Caco-2 (cell line): ENCODE measurements at regions not wholly inside any gene's neighbourhood (a gene's known extent, or its start where the extent isn't known, plus 50 kb on each side); places are given as distances from the start of the nearest gene placed in this dataset.

ENCODE experiments used
- BruUV-seq: library from RNA; stranded (reverse); fragments of 400-500 nt; replicated peaks from 2 replicates; lab custom pipeline; 2021; lab: Mats Ljungman, UMichigan
- CTCF ChIA-PET: fragments of 300-600 bp; sonication (Branson Sonifier 250); formaldehyde crosslinking; loops from one replicate; lab custom pipeline; 2022; ENCODE audit warnings: antibody characterized with exemption; lab: Charles Lee
- POLR2A ChIA-PET: fragments of 300-600 bp; sonication (Branson Sonifier 250); formaldehyde crosslinking; loops from one replicate; lab custom pipeline; 2022; ENCODE audit warnings: antibody characterized with exemption; lab: Charles Lee
- DNase-seq, 2 experiments: peaks; one replicate each; pipeline versions ENCODE4 v3.0.0 to v3.0.0-alpha.2; 2020 to 2022
- H3K27me3 ChIP-seq: replicated peaks from 2 replicates; pipeline ENCODE4 v1.6.0; 2011; ENCODE audit warnings: low read length; ENCODE audit not compliant: control insufficient read depth, insufficient read depth
- H3K36me3 ChIP-seq: 2 replicates; pipeline ENCODE4 v1.5.1; 2011; ENCODE audit warnings: low read length; ENCODE audit not compliant: control insufficient read depth, insufficient read depth
- H3K4me1 ChIP-seq: fragments of 250-450 bp; sonication (Bioruptor Pico); 2 replicates; pipeline ENCODE4 v1.5.1; 2020; ENCODE audit warnings: mild to moderate bottlenecking
- H3K4me3 ChIP-seq: 2 replicates; pipeline ENCODE4 v1.5.1; 2011; ENCODE audit warnings: low read depth, mild to moderate bottlenecking, control low read depth, low read length
- H3K9me3 ChIP-seq: fragments of 250-450 bp; sonication (Bioruptor Pico); 2 replicates; pipeline ENCODE4 v1.5.1; 2020; ENCODE audit warnings: mild to moderate bottlenecking, moderate library complexity
- H3K27ac Mint-ChIP-seq: one replicate; pipeline ENCODE4 v1.8.0; 2022; ENCODE audit warnings: mixed read lengths; ENCODE audit not compliant: unreplicated experiment
- H3K27me3 Mint-ChIP-seq: one replicate; pipeline ENCODE4 v1.8.0; 2022; ENCODE audit warnings: mixed read lengths; ENCODE audit not compliant: insufficient read depth, unreplicated experiment
- H3K36me3 Mint-ChIP-seq: one replicate; pipeline ENCODE4 v1.8.0; 2022; ENCODE audit warnings: mild to moderate bottlenecking, mixed read lengths; ENCODE audit not compliant: insufficient read depth, unreplicated experiment
- H3K4me1 Mint-ChIP-seq: one replicate; pipeline ENCODE4 v1.8.0; 2022; ENCODE audit warnings: low read depth, mixed read lengths; ENCODE audit not compliant: unreplicated experiment
- H3K4me3 Mint-ChIP-seq: one replicate; pipeline ENCODE4 v1.8.0; 2022; ENCODE audit warnings: mild to moderate bottlenecking, moderate library complexity, mixed read lengths; ENCODE audit not compliant: unreplicated experiment
- H3K9me3 Mint-ChIP-seq: one replicate; pipeline ENCODE4 v1.8.0; 2022; ENCODE audit warnings: mixed read lengths; ENCODE audit not compliant: unreplicated experiment
- CTCF ChIP-seq, 2 experiments: fragments of 200-600 bp in 1 of 2; IDR thresholded peaks; 1 replicate in 1 of 2; 2 replicates in 1 of 2; pipeline versions ENCODE4 v1.5.1 to v1.8.0; 2011 to 2022; ENCODE audit warnings: antibody characterized with exemption in 1 of 2, control low read depth in 1 of 2, inconsistent platforms in 1 of 2, low read depth in 1 of 2, low read length in 1 of 2, mild to moderate bottlenecking in 1 of 2, moderate library complexity in 1 of 2; ENCODE audit not compliant: insufficient read depth in 1 of 2, severe bottlenecking in 1 of 2, unreplicated experiment in 1 of 2
- intact Hi-C: fragments of 100-400 bp; cut with micrococcal nuclease; formaldehyde crosslinking; loops from one replicate; pipeline ENCODE4 v1.10.0; 2022; ENCODE audit not compliant: unreplicated experiment

DNA sequence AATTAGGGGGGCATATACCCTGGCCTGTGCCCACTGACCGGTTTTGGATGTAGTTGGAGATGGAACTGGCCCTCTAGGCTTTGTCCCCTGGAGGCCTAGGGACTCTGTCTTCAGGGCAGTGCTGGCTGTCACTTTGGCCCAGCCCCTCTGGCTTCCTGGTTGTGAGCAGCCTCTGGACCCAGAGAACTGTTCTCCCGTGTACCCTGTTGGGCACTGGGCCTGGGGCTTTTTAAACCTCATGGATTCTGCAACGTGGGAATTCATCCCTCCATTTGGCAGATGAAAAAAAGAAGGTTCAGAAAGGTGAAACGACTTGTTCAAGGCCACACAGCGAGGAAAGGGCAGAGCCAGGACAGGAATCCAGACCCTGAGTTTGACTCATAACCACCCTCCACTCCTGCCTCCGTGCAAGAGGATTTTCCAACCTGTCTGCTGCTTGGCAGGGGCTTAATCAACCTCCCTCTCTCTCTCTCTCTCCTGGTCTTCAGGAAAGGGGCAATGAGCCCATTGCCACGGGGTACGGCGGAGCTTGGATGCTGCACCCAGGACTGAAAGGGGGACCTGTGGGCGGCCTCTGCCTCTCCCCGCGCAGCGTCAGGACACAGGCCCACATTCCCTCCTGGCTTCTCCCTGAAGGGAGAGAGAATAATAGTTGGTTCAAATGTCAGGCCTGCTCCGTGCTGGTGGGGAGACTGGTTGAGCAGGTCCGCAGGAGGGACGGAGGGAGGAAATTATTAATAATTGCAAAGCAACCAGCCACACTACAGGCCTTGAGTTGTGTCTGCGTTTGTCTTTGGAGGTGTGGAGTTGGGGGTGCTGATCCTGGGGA lies 56.0 kb downstream of the CEBPB start:
- TF ChIP-seq CTCF (IDR thresholded peaks at IDR 0.05; ENCODE audit: insufficient read depth in 1 of 2, low read depth in 1 of 2, low read length in 1 of 2, severe bottlenecking in 1 of 2, unreplicated experiment in 1 of 2) = no peak
- intact Hi-C loops = no loop called here
- Mint-ChIP-seq H3K4me1 (peaks cover 20% of the 10 kb centered on the region), H3K27ac (peak overlapping the region; percentile 77), H3K4me3 (peak overlapping the region; percentile 3), H3K27me3 (no peaks in the 10 kb centered on the region), H3K9me3 (no peaks in the 10 kb centered on the region), H3K36me3 (no peaks in the 10 kb centered on the region)
- Histone ChIP-seq H3K4me3 (no peak overlapping the region), H3K4me1 (peaks cover 14% of the 10 kb centered on the region), H3K36me3 (no peaks in the 10 kb centered on the region), H3K27me3 (no peaks in the 10 kb centered on the region), H3K9me3 (no peaks in the 10 kb centered on the region)
- peak in 1 of 2 experiments; percentile 54 for DNase-seq
- POLR2A ChIA-PET = no interaction called here
- BruUV-seq = no TSS peak
- CTCF ChIA-PET = interaction anchor here (1.0 kb wide), 1 partner anchor 35 kb away, joined by 3 read pairs; no protein-coding TSS in a partner anchor

- H3K4me3 ChIP-seq = no peak overlapping the region
- ChIA-PET CTCF (interaction anchor here (0.6 kb wide), 1 partner anchor 20 kb away, joined by 3 read pairs; no protein-coding TSS in a partner anchor), POLR2A (interaction anchor here (1.1 kb wide), 1 partner anchor 31 kb away, joined by 4 read pairs; no protein-coding TSS in a partner anchor)
- H3K4me1 ChIP-seq = peaks cover 14% of the 10 kb centered on the region
- BruUV-seq = no TSS peak
- H3K9me3 Mint-ChIP-seq = no peaks in the 10 kb centered on the region
- TF ChIP-seq CTCF (IDR thresholded peaks at IDR 0.05; ENCODE audit: insufficient read depth in 1 of 2, low read depth in 1 of 2, low read length in 1 of 2, severe bottlenecking in 1 of 2, unreplicated experiment in 1 of 2) = no peak
- peak overlapping the region; percentile 77 for H3K27ac Mint-ChIP-seq
- H3K36me3 ChIP-seq = no peaks in the 10 kb centered on the region
- peak overlapping the region; percentile 3 for H3K4me3 Mint-ChIP-seq
- H3K27me3 ChIP-seq = no peaks in the 10 kb centered on the region
- no peaks in the 10 kb centered on the region for H3K27me3 Mint-ChIP-seq
- intact Hi-C loops = no loop called here
- no peaks in the 10 kb centered on the region for H3K36me3 Mint-ChIP-seq
- H3K9me3 ChIP-seq = no peaks in the 10 kb centered on the region
- peaks cover 28% of the 10 kb centered on the region for H3K4me1 Mint-ChIP-seq
- DNase-seq = no peak
Measured at GRCh38 chr20:50247196-50248094, 56.8 kb downstream of the CEBPB start.

DNA sequence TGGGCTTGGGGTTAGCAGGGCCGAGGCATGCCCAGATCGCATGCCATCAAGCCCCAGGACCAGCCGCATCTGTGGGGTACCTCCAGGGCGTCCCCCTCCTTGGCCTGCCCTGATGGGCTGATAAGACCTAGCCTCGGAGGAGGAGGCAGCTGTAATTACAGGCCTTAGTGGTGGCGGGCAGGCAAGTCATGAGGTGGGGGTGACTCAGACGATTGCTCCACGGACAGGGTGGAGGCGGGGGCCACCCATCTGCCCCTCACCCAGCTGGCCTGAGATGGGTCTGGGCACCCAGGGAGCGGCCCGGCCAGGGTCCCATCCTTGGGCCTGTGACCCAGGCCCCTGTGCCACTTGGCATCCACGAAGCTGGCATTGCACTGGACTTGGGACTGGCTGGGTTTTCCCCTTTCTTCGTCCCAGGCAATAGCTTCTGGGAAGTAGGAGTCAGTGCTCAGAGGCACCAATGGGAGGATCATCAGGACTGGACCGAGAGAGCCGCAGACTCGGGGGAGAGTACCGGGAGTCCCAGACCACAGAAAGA lies 57.5 kb downstream of the CEBPB start:
- no peak for DNase-seq
- Mint-ChIP-seq H3K9me3 (no peaks in the 10 kb centered on the region), H3K36me3 (no peaks in the 10 kb centered on the region), H3K4me1 (peaks cover 28% of the 10 kb centered on the region), H3K4me3 (no peak overlapping the region), H3K27me3 (no peaks in the 10 kb centered on the region), H3K27ac (peak overlapping the region; percentile 77)
- TF ChIP-seq CTCF (IDR thresholded peaks at IDR 0.05; ENCODE audit: insufficient read depth in 1 of 2, low read depth in 1 of 2, low read length in 1 of 2, severe bottlenecking in 1 of 2, unreplicated experiment in 1 of 2) = no peak
- intact Hi-C loops = no loop called here
- no peak overlapping the region for H3K4me3 ChIP-seq
- H3K36me3 ChIP-seq = no peaks in the 10 kb centered on the region
- no peaks in the 10 kb centered on the region for H3K9me3 ChIP-seq
- BruUV-seq = no TSS peak
- ChIA-PET CTCF (interaction anchor here (0.5 to 0.6 kb wide), 2 partner anchors 21 to 61 kb away, joined by 3 read pairs; no protein-coding TSS in a partner anchor), POLR2A (interaction anchor here (1.1 kb wide), 1 partner anchor 32 kb away, joined by 4 read pairs; no protein-coding TSS in a partner anchor)
- peaks cover 14% of the 10 kb centered on the region for H3K4me1 ChIP-seq
- H3K27me3 ChIP-seq = no peaks in the 10 kb centered on the region
